Endothelial cell of umbilical vein (primary cell): ENCODE measurements at regions not wholly inside any gene's neighbourhood (a gene's known extent, or its start where the extent isn't known, plus 50 kb on each side); places are given as distances from the start of the nearest gene placed in this dataset.

Source experiments
- BruUV-seq: library from RNA; stranded (reverse); fragments of 400-500 nt; replicated peaks from 2 replicates; lab custom pipeline; 2021; lab: Mats Ljungman, UMichigan
- CTCF ChIA-PET: fragments of 300-600, 350-600 bp; sonication (Branson Sonifier 250); formaldehyde crosslinking; loops from one replicate; lab custom pipeline; 2021; ENCODE audit warnings: antibody characterized with exemption, inconsistent platforms; lab: Charles Lee
- POLR2A ChIA-PET: fragments of 300-600, 350-600 bp; sonication (Branson Sonifier 250); formaldehyde crosslinking; loops from one replicate; lab custom pipeline; 2021; ENCODE audit warnings: antibody characterized with exemption, inconsistent platforms; lab: Charles Lee
- DNase-seq: peaks from one replicate; pipeline ENCODE4 v3.0.0-alpha.2; 2011; ENCODE audit warnings: low read depth, low spot score
- FAIRE-seq: peaks from 2 replicates; lab custom pipeline; 2011; peaks lifted over from hg19 to GRCh38; lab: Jason Lieb, UNC
- H2AFZ ChIP-seq: 2 replicates; pipeline ENCODE4 v1.6.0; 2012; ENCODE audit warnings: low read depth, low read length, control low read depth, inconsistent platforms
- H3K27ac ChIP-seq: 2 replicates; pipeline ENCODE4 v1.5.1; 2011; ENCODE audit warnings: low read depth, mild to moderate bottlenecking, control low read depth, low read length, moderate library complexity; ENCODE audit not compliant: insufficient read depth
- H3K27me3 ChIP-seq, 2 experiments: 2 replicates each; pipeline versions ENCODE4 v1.6.0 to v1.6.1; 2011; ENCODE audit warnings: low read length in 2 of 2, mixed read lengths in 1 of 2; ENCODE audit not compliant: control insufficient read depth in 2 of 2, insufficient read depth in 2 of 2
- H3K36me3 ChIP-seq, 2 experiments: 2 replicates in 1 of 2; 3 replicates in 1 of 2; pipeline ENCODE4 v1.5.1; 2011; ENCODE audit warnings: low read length in 2 of 2, mild to moderate bottlenecking in 1 of 2, moderate library complexity in 1 of 2; ENCODE audit not compliant: control insufficient read depth in 2 of 2, insufficient read depth in 2 of 2; ENCODE audit errors: extremely low read depth in 1 of 2
- H3K4me1 ChIP-seq: 3 replicates; pipeline ENCODE4 v1.5.1; 2011; ENCODE audit warnings: mild to moderate bottlenecking, low read length; ENCODE audit not compliant: control insufficient read depth, insufficient read depth; ENCODE audit errors: extremely low read depth
- H3K4me2 ChIP-seq: 2 replicates; pipeline ENCODE4 v1.6.1; 2011; ENCODE audit warnings: low read length, control low read depth, mixed read lengths; ENCODE audit not compliant: insufficient read depth
- H3K4me3 ChIP-seq, 3 experiments: fragments of 200-600 bp in 1 of 3; sonication (generic), shearing (Covaris generic) in 1 of 3; replicated peaks in 1 of 3; 2 replicates each; pipeline ENCODE4 v1.5.1; 2011 to 2016; ENCODE audit warnings: control low read depth in 3 of 3, low read length in 3 of 3, mild to moderate bottlenecking in 2 of 3, inconsistent platforms in 1 of 3, low read depth in 1 of 3, moderate library complexity in 1 of 3; ENCODE audit not compliant: insufficient read depth in 1 of 3
- H3K79me2 ChIP-seq: 2 replicates; pipeline ENCODE4 v1.6.0; 2012; ENCODE audit warnings: low read length, inconsistent platforms; ENCODE audit not compliant: control insufficient read depth, insufficient read depth
- H3K9ac ChIP-seq: replicated peaks from 2 replicates; pipeline ENCODE3; 2011; ENCODE audit warnings: low read length, control low read depth; ENCODE audit not compliant: insufficient read depth; ENCODE audit errors: extremely low read depth
- H3K9me1 ChIP-seq: replicated peaks from 3 replicates; pipeline ENCODE4 v1.6.0; 2011; ENCODE audit warnings: mild to moderate bottlenecking, low read length; ENCODE audit not compliant: control insufficient read depth, insufficient read depth; ENCODE audit errors: extremely low read depth
- H3K9me3 ChIP-seq: replicated peaks from 2 replicates; pipeline ENCODE4 v1.5.1; 2012; ENCODE audit warnings: low read length, inconsistent platforms; ENCODE audit not compliant: control insufficient read depth, insufficient read depth
- H4K20me1 ChIP-seq: replicated peaks from 2 replicates; pipeline ENCODE3; 2011; ENCODE audit warnings: mild to moderate bottlenecking, low read length; ENCODE audit not compliant: control insufficient read depth, insufficient read depth; ENCODE audit errors: extremely low read depth
- CTCF ChIP-seq, 2 donors: IDR thresholded peaks; 1 replicate in 1 of 2; 2 replicates in 1 of 2; pipeline ENCODE4 v1.5.1; 2011; ENCODE audit warnings: low read length in 2 of 2, mild to moderate bottlenecking in 2 of 2, moderate library complexity in 2 of 2, control low read depth in 1 of 2, inconsistent platforms in 1 of 2, low read depth in 1 of 2; ENCODE audit not compliant: insufficient read depth in 1 of 2; ENCODE audit errors: extremely low read depth in 1 of 2
- EZH2 ChIP-seq: IDR thresholded peaks from 2 replicates; pipeline ENCODE4 v1.6.1; 2012; ENCODE audit warnings: borderline replicate concordance, low read depth, mild to moderate bottlenecking, moderate library complexity, low read length, inconsistent platforms; ENCODE audit not compliant: severe bottlenecking
- JUN ChIP-seq: IDR thresholded peaks from 2 replicates; pipeline ENCODE4 v1.6.1; 2011; ENCODE audit warnings: borderline replicate concordance, low read depth; ENCODE audit not compliant: insufficient read length, insufficient read depth
- MYC ChIP-seq: IDR thresholded peaks from one replicate; pipeline ENCODE4 v1.6.1; 2011; ENCODE audit warnings: mild to moderate bottlenecking, low read depth, low read length
- POLR2AphosphoS5 ChIP-seq: IDR thresholded peaks from 2 replicates; pipeline ENCODE4 v1.6.1; 2012; ENCODE audit warnings: low read depth, mild to moderate bottlenecking, control low read depth, low read length, moderate library complexity; ENCODE audit not compliant: insufficient read depth
- dilution Hi-C: fragments of 300-500 bp; cut with MboI; formaldehyde crosslinking; loops from one replicate; pipeline ENCODE4 v1.15.0; 2019; ENCODE audit warnings: low sequenced_read_pairs; ENCODE audit not compliant: extremely low pct_ligation_motif_present
- intact Hi-C: fragments of 100-400 bp; cut with micrococcal nuclease; formaldehyde crosslinking; loops from one replicate; pipeline ENCODE4 v1.10.0; 2022

- ChIA-PET POLR2A (no interaction called here), CTCF (no interaction called here)
- Histone ChIP-seq H4K20me1 (no peaks in the 10 kb centered on the region), H3K79me2 (no peaks in the 10 kb centered on the region), H3K4me3 (no peak overlapping the region), H3K4me1 (no peaks in the 10 kb centered on the region), H3K9me3 (no peaks in the 10 kb centered on the region), H3K9me1 (no peaks in the 10 kb centered on the region), H3K36me3 (no peaks in the 10 kb centered on the region), H3K4me2 (no peak overlapping the region), H2AFZ (no peak overlapping the region), H3K9ac (no peak overlapping the region), H3K27ac (no peak overlapping the region), H3K27me3 (no peaks in the 10 kb centered on the region)
- intact Hi-C loops (no loop called here), dilution Hi-C loops (no loop called here)
- no TSS peak for BruUV-seq
- DNase-seq: no peak
- TF ChIP-seq MYC (no peak), JUN (no peak), EZH2 (no peak), POLR2AphosphoS5 (no peak), CTCF (IDR thresholded peaks at IDR 0.05; ENCODE audit: extremely low read depth in 1 of 2, insufficient read depth in 1 of 2, low read depth in 1 of 2, low read length in 2 of 2) (no peak)
- FAIRE-seq: no peak
Observed at GRCh38 chr10:2791774-2792443, 275.4 kb upstream of the PFKP start.
